GM12873 (cell line): ENCODE measurements at regions not wholly inside any gene's neighbourhood (a gene's known extent, or its start where the extent isn't known, plus 50 kb on each side); places are given as distances from the start of the nearest gene placed in this dataset.

Experiments used
- CTCF ChIP-seq: IDR thresholded peaks from 2 replicates; pipeline ENCODE4 v1.5.1; 2012; ENCODE audit warnings: low read depth, mild to moderate bottlenecking, moderate library complexity, low read length, control low read depth; ENCODE audit not compliant: insufficient read depth; ENCODE audit errors: missing control alignments

GRCh38 chr6:91713911-91714310, 1127.0 kb upstream of the MAP3K7 start:
- no peak for TF ChIP-seq CTCF

- TF ChIP-seq CTCF: no peak
Measured at GRCh38 chr6:91711518-91711917, 1124.6 kb upstream of the MAP3K7 start.

GRCh38 chr6:91710342-91710741, 1123.5 kb upstream of the MAP3K7 start:
- no peak for TF ChIP-seq CTCF

GRCh38 chr6:91708534-91708933, 1121.7 kb upstream of the MAP3K7 start:
- TF ChIP-seq CTCF: no peak

DNA sequence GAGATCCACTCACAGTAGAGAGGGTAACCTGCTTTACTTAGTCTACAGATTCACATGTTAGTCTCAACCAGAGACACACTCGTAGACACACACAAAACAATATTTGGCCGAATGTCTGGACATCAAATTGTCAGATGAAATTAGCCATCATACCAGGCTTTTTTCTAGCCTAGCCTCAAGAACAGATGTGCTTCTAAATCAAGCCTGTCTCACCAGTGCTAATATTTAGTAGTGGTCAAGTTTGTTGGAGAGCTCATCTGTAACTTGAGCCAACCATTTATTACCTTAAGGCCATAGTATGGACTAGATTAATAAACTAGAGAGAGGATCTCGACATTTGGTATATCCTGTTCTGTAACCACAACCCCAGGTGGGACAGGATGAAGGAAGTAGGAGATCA, 1118.8 kb upstream of the MAP3K7 start:
- no peak for TF ChIP-seq CTCF

DNA sequence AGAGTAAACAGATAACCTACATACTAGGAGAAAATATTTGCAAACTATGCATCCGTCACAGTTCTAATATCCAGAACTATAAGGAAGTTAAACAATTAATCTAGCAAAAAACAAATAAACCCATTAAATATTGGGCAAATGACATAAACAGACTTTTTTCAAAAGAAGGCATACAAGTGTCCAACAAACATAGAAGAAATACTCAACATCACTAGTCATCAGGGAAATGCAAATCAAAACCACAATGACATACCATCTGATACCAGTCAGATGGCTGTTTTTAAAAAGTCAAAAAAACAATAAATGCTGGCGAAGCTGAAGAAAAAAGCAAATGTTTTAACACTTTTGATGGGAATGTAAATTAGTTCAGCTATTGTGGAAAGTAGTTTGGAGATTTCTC, 1117.7 kb upstream of the MAP3K7 start:
- TF ChIP-seq CTCF: no peak

DNA sequence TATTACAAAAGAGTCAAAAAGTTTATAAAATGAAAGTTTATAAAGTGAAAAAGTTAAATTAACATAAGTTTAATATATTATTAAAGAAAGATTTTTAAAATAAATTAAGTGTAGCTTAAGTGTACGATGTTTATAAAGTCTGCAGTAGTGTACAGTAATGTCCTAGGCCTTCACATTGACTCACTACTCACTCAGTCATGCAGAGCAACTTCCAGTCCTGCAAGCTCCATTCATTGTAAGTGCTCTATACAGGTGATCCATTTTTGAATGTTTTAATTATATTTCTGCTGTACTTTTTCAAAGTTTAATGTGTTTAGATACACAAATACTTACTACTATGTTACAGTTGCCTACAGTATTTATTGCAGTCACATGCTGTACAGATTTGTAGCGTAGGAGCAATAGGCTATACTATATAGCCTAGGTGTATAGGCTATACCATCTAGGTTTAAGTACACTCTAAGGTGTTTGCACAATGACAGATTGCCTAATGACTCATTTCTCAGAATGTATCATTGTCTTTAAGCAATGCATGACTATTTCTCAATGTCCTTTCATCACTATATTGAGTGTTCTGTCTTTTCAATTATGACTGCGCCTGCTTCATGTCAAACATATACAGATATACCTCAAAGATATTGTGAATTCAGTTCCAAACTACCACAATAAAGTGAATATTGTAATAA, 1110.3 kb upstream of the MAP3K7 start:
- no peak for TF ChIP-seq CTCF
